SKM-1 treated with dmso at 0.1 percent for 144 hours (cell line): ENCODE measurements at regions not wholly inside any gene's neighbourhood (a gene's known extent, or its start where the extent isn't known, plus 50 kb on each side); places are given as distances from the start of the nearest gene placed in this dataset.

Experiments
- DNase-seq: peaks from one replicate; lab custom pipeline; 2025; ENCODE audit not compliant: unreplicated experiment; lab: John Stamatoyannopoulos, UW

- DNase-seq, result no peak
These were observed 365.3 kb downstream of the MTRR start for GRCh38 chr5:8234179-8234770.

GRCh38 chr5:8238080-8238479 is 369.1 kb downstream of the MTRR start:
- DNase-seq, result no peak

- DNase-seq, result no peak
These were observed 370.2 kb downstream of the MTRR start for GRCh38 chr5:8239198-8239597.

GRCh38 chr5:8239646-8240045 is 370.7 kb downstream of the MTRR start:
- DNase-seq, result no peak

GRCh38 chr5:8241076-8241475 is 372.1 kb downstream of the MTRR start:
- DNase-seq, result no peak

GRCh38 chr5:8241558-8241957 is 372.6 kb downstream of the MTRR start:
- no peak for DNase-seq

GRCh38 chr5:8247049-8247899 is 378.3 kb downstream of the MTRR start:
- DNase-seq, result no peak

- DNase-seq, result no peak
These were observed 384.4 kb downstream of the MTRR start for GRCh38 chr5:8253376-8253775.

GRCh38 chr5:8254674-8255073 is 385.7 kb downstream of the MTRR start:
- no peak for DNase-seq

GRCh38 chr5:8258801-8259200 is 389.9 kb downstream of the MTRR start:
- no peak for DNase-seq

GRCh38 chr5:8270246-8270645 is 401.3 kb downstream of the MTRR start:
- no peak for DNase-seq

GRCh38 chr5:8280711-8281363 is 411.9 kb downstream of the MTRR start:
- no peak for DNase-seq

- DNase-seq, result no peak
These were observed 419.4 kb downstream of the MTRR start for GRCh38 chr5:8288334-8288733.

GRCh38 chr5:8288897-8289516 is 420.1 kb downstream of the MTRR start:
- DNase-seq, result no peak

- no peak for DNase-seq
These were observed 420.8 kb downstream of the MTRR start for GRCh38 chr5:8289779-8290178.

- no peak for DNase-seq
These were observed 421.8 kb downstream of the MTRR start for GRCh38 chr5:8290721-8291120.

- no peak for DNase-seq
These were observed 422.7 kb downstream of the MTRR start for GRCh38 chr5:8291641-8292040.

- no peak for DNase-seq
These were observed 426.2 kb downstream of the MTRR start for GRCh38 chr5:8295141-8295540.

- DNase-seq, result no peak
These were observed 430.8 kb downstream of the MTRR start for GRCh38 chr5:8299716-8300115.

GRCh38 chr5:8304341-8304740 is 435.4 kb downstream of the MTRR start:
- no peak for DNase-seq

- DNase-seq, result no peak
These were observed 437.4 kb downstream of the MTRR start for GRCh38 chr5:8306288-8306896.
